ENCODE measurements at regions not wholly inside any gene's neighbourhood (a gene's known extent, or its start where the extent isn't known, plus 50 kb on each side); places are given as distances from the start of the nearest gene placed in this dataset.
A peak's percentile ranks its signal among the peaks of the same experiment; 100 is the strongest.

- no peak for ATAC-seq
- TF ChIP-seq PATZ1 (CRISPR knock-in tag; IDR thresholded peaks at IDR 0.05; ENCODE audit: borderline replicate concordance) = no peak
- TF ChIP-seq TCF4 (CRISPR knock-in tag; IDR thresholded peaks at IDR 0.05; ENCODE audit: borderline replicate concordance) = no peak
- TF ChIP-seq BACH2 (CRISPR knock-in tag; IDR thresholded peaks at IDR 0.05; ENCODE audit: borderline replicate concordance) = no peak
- TF ChIP-seq TSHZ2 (CRISPR knock-in tag; IDR thresholded peaks at IDR 0.05) = no peak
- no peak for TF ChIP-seq ESRRG (CRISPR knock-in tag; IDR thresholded peaks at IDR 0.05)
- no peak for TF ChIP-seq TOX (CRISPR knock-in tag; IDR thresholded peaks at IDR 0.05; ENCODE audit: borderline replicate concordance)
- no peak for TF ChIP-seq POU6F1 (CRISPR knock-in tag; IDR thresholded peaks at IDR 0.05; ENCODE audit: borderline replicate concordance, low read depth)
- TF ChIP-seq CSDC2 (CRISPR knock-in tag; IDR thresholded peaks at IDR 0.05) = no peak
- TF ChIP-seq PPARA (CRISPR knock-in tag; IDR thresholded peaks at IDR 0.05; ENCODE audit: borderline replicate concordance) = no peak
- no peak for TF ChIP-seq ZNF70 (CRISPR knock-in tag; IDR thresholded peaks at IDR 0.05)
- no peak for TF ChIP-seq SNAI2 (CRISPR knock-in tag; IDR thresholded peaks at IDR 0.05)
- TF ChIP-seq ZNF8 (CRISPR knock-in tag; IDR thresholded peaks at IDR 0.05) = no peak
- no peak for TF ChIP-seq ZNF565 (CRISPR knock-in tag; conservative IDR thresholded peaks at IDR 0.05; ENCODE audit: low read depth)
- no peak for TF ChIP-seq GLIS3 (CRISPR knock-in tag; IDR thresholded peaks at IDR 0.05)
- TF ChIP-seq ZFP3 (CRISPR knock-in tag; IDR thresholded peaks at IDR 0.05) = no peak
- TF ChIP-seq ISL1 (CRISPR knock-in tag; IDR thresholded peaks at IDR 0.05) = no peak
- TF ChIP-seq ZC3H10 (CRISPR knock-in tag; IDR thresholded peaks at IDR 0.05) = no peak
- no peak for TF ChIP-seq ARNTL (CRISPR knock-in tag; IDR thresholded peaks at IDR 0.05; ENCODE audit: borderline replicate concordance, low read depth)
- no peak for TF ChIP-seq OSR1 (CRISPR knock-in tag; IDR thresholded peaks at IDR 0.05)
- no peak for TF ChIP-seq ZFP30 (CRISPR knock-in tag; IDR thresholded peaks at IDR 0.05)
Observed at GRCh38 chr9:7974335-7974960, 174.9 kb upstream of the DMAC1 start.

GRCh38 chr9:7973123-7973522, 173.5 kb upstream of the DMAC1 start:
- TF ChIP-seq ISL1 (CRISPR knock-in tag; IDR thresholded peaks at IDR 0.05) (no peak), CSDC2 (CRISPR knock-in tag; IDR thresholded peaks at IDR 0.05) (no peak)
- ATAC-seq = no peak

- ATAC-seq = peak; percentile 48; the same call in 1 of the 3 replicates
- TF ChIP-seq ISL1 (CRISPR knock-in tag; IDR thresholded peaks at IDR 0.05) = peak; percentile 42
- no peak for TF ChIP-seq ZC3H10 (CRISPR knock-in tag; IDR thresholded peaks at IDR 0.05)
- no peak for TF ChIP-seq ZNF565 (CRISPR knock-in tag; conservative IDR thresholded peaks at IDR 0.05; ENCODE audit: low read depth)
- TF ChIP-seq PPARA (CRISPR knock-in tag; IDR thresholded peaks at IDR 0.05; ENCODE audit: borderline replicate concordance) = no peak
- no peak for TF ChIP-seq ZFP30 (CRISPR knock-in tag; IDR thresholded peaks at IDR 0.05)
- TF ChIP-seq OSR1 (CRISPR knock-in tag; IDR thresholded peaks at IDR 0.05) = no peak
Observed at GRCh38 chr9:7970681-7971330, 171.2 kb upstream of the DMAC1 start.

GRCh38 chr9:7968687-7969086, 169.1 kb upstream of the DMAC1 start:
- no peak for ATAC-seq
- TF ChIP-seq PPARA (CRISPR knock-in tag; IDR thresholded peaks at IDR 0.05; ENCODE audit: borderline replicate concordance) = no peak
- TF ChIP-seq ARNTL (CRISPR knock-in tag; IDR thresholded peaks at IDR 0.05; ENCODE audit: borderline replicate concordance, low read depth) = no peak

Data from SK-N-SH treated with all-trans-retinoic acid at 6 μM for 48 hours (cell line).